H1 (cell line): ENCODE measurements at regions not wholly inside any gene's neighbourhood (a gene's known extent, or its start where the extent isn't known, plus 50 kb on each side); places are given as distances from the start of the nearest gene placed in this dataset.

Experiments used
- CTCF ChIA-PET: fragments of 300-600 bp; sonication (Branson Sonifier 250); formaldehyde crosslinking; loops from one replicate; lab custom pipeline; 2021; ENCODE audit not compliant: partially characterized antibody; lab: Charles Lee
- POLR2A ChIA-PET: fragments of 300-600 bp; sonication (Branson Sonifier 250); formaldehyde crosslinking; loops from one replicate; lab custom pipeline; 2021; ENCODE audit warnings: inconsistent platforms; ENCODE audit not compliant: partially characterized antibody; lab: Charles Lee
- DNase-seq, 2 experiments: peaks; one replicate each; pipeline versions ENCODE4 v3.0.0 to v3.0.0-alpha.2; 2010 to 2022; ENCODE audit warnings: low spot score in 2 of 2, low read depth in 1 of 2, mixed read lengths in 1 of 2
- FAIRE-seq: peaks from 2 replicates; lab custom pipeline; 2011; peaks lifted over from hg19 to GRCh38; lab: Jason Lieb, UNC
- H2AFZ ChIP-seq: 2 replicates; pipeline ENCODE4 v1.8.1; 2012; ENCODE audit warnings: low read length, inconsistent platforms
- H2AK5ac ChIP-seq: 2 replicates; pipeline ENCODE4 v1.6.1; 2013; ENCODE audit warnings: low read depth, low read length
- H2BK120ac ChIP-seq: replicated peaks from 2 replicates; pipeline ENCODE3; 2013; ENCODE audit warnings: low read depth, low read length, inconsistent platforms
- H2BK12ac ChIP-seq: 2 replicates; pipeline ENCODE4 v1.6.1; 2013; ENCODE audit warnings: low read depth, low read length
- H2BK15ac ChIP-seq: 2 replicates; pipeline ENCODE4 v1.6.1; 2013; ENCODE audit warnings: low read length
- H2BK20ac ChIP-seq: 2 replicates; pipeline ENCODE4 v1.6.1; 2013; ENCODE audit warnings: low read length
- H2BK5ac ChIP-seq: 2 replicates; pipeline ENCODE4 v1.6.1; 2013; ENCODE audit warnings: low read depth, low read length
- H3K14ac ChIP-seq: 2 replicates; pipeline ENCODE4 v1.6.1; 2013; ENCODE audit warnings: inconsistent platforms; ENCODE audit not compliant: insufficient read length
- H3K18ac ChIP-seq: 2 replicates; pipeline ENCODE4 v1.6.1; 2013; ENCODE audit warnings: low read length; ENCODE audit errors: extremely low read depth
- H3K23ac ChIP-seq: 2 replicates; pipeline ENCODE4 v1.6.1; 2013; ENCODE audit warnings: inconsistent platforms; ENCODE audit not compliant: insufficient read length
- H3K23me2 ChIP-seq: 2 replicates; pipeline ENCODE4 v1.6.1; 2013; ENCODE audit warnings: low read depth, low read length
- H3K27ac ChIP-seq: 2 replicates; pipeline ENCODE4 v1.6.1; 2011; ENCODE audit warnings: low read depth, low read length, inconsistent platforms
- H3K27me3 ChIP-seq, 4 experiments: replicated peaks in 1 of 4; 1 replicate in 1 of 4; 2 replicates in 3 of 4; pipeline versions ENCODE4 v1.6.1 to v1.8.1; 2011 to 2013; ENCODE audit warnings: low read length in 3 of 4, mild to moderate bottlenecking in 3 of 4, inconsistent platforms in 2 of 4, mixed read lengths in 2 of 4, moderate library complexity in 1 of 4; ENCODE audit not compliant: control insufficient read depth in 3 of 4, insufficient read depth in 3 of 4; ENCODE audit errors: extremely low read depth in 1 of 4
- H3K36me3 ChIP-seq, 4 experiments: 2 replicates each; pipeline versions ENCODE4 v1.6.1 to v1.8.1; 2011 to 2013; ENCODE audit warnings: mild to moderate bottlenecking in 4 of 4, low read length in 3 of 4, moderate library complexity in 2 of 4, control low read depth in 1 of 4, inconsistent platforms in 1 of 4; ENCODE audit not compliant: insufficient read depth in 4 of 4, control insufficient read depth in 2 of 4
- H3K4ac ChIP-seq: replicated peaks from 2 replicates; pipeline ENCODE3; 2013; ENCODE audit warnings: low read length, low read depth, mixed read lengths, inconsistent platforms; ENCODE audit not compliant: insufficient read length
- H3K4me1 ChIP-seq, 4 experiments: replicated peaks in 1 of 4; 1 replicate in 1 of 4; 2 replicates in 3 of 4; pipeline versions ENCODE4 v1.6.1 to v1.8.1; 2011 to 2013; ENCODE audit warnings: low read length in 3 of 4, inconsistent platforms in 2 of 4, mixed read lengths in 1 of 4; ENCODE audit not compliant: insufficient read depth in 4 of 4, control insufficient read depth in 3 of 4
- H3K4me2 ChIP-seq, 2 experiments: 2 replicates each; pipeline versions ENCODE4 v1.6.1 to v1.8.1; 2011 to 2013; ENCODE audit warnings: low read depth in 2 of 2, low read length in 2 of 2, control low read depth in 1 of 2, inconsistent platforms in 1 of 2, mild to moderate bottlenecking in 1 of 2; ENCODE audit not compliant: insufficient read depth in 1 of 2
- H3K4me3 ChIP-seq, 4 experiments: fragments of 200-600, 300-600 bp in 1 of 4; sonication (generic), shearing (Covaris generic), sonication (Bioruptor Twin) in 1 of 4; 2 replicates each; pipeline versions ENCODE4 v1.5.1 to v1.8.1; 2011 to 2016; ENCODE audit warnings: low read length in 4 of 4, low read depth in 3 of 4, control low read depth in 2 of 4, inconsistent platforms in 2 of 4, mild to moderate bottlenecking in 2 of 4, mixed read lengths in 1 of 4, moderate library complexity in 1 of 4; ENCODE audit not compliant: insufficient read depth in 2 of 4; ENCODE audit errors: extremely low read depth in 1 of 4
- H3K56ac ChIP-seq: replicated peaks from 2 replicates; pipeline ENCODE3; 2013; ENCODE audit warnings: low read depth, mild to moderate bottlenecking, mixed read lengths, low read length, inconsistent platforms; ENCODE audit not compliant: insufficient read length
- H3K79me1 ChIP-seq: 2 replicates; pipeline ENCODE4 v1.6.1; 2013; ENCODE audit warnings: low read depth, low read length, control low read depth
- H3K79me2 ChIP-seq, 2 experiments: 2 replicates each; pipeline versions ENCODE4 v1.6.1 to v1.8.1; 2012 to 2013; ENCODE audit warnings: low read length in 2 of 2, mild to moderate bottlenecking in 2 of 2, inconsistent platforms in 1 of 2; ENCODE audit not compliant: insufficient read depth in 2 of 2, control insufficient read depth in 1 of 2
- H3K9ac ChIP-seq, 4 experiments: replicated peaks in 1 of 4; 1 replicate in 1 of 4; 2 replicates in 3 of 4; pipeline versions ENCODE4 v1.6.1 to v1.8.1; 2011 to 2013; ENCODE audit warnings: low read depth in 3 of 4, low read length in 3 of 4, control low read depth in 2 of 4, mild to moderate bottlenecking in 2 of 4, moderate library complexity in 2 of 4, inconsistent platforms in 1 of 4; ENCODE audit errors: extremely low read depth in 1 of 4
- H3K9me3 ChIP-seq, 2 experiments: 2 replicates each; pipeline versions ENCODE4 v1.6.1 to v1.8.1; 2012 to 2013; ENCODE audit warnings: mild to moderate bottlenecking in 2 of 2, moderate library complexity in 2 of 2, control low read depth in 1 of 2, inconsistent platforms in 1 of 2, low read depth in 1 of 2, low read length in 1 of 2, mixed read lengths in 1 of 2; ENCODE audit not compliant: insufficient read depth in 2 of 2
- H4K20me1 ChIP-seq, 2 experiments: replicated peaks in 1 of 2; 2 replicates each; pipeline versions ENCODE3 to v1.8.1; 2011 to 2013; ENCODE audit warnings: inconsistent platforms in 2 of 2, low read length in 2 of 2, mild to moderate bottlenecking in 1 of 2; ENCODE audit not compliant: insufficient read depth in 2 of 2, control insufficient read depth in 1 of 2
- H4K5ac ChIP-seq: 2 replicates; pipeline ENCODE4 v1.6.1; 2013; ENCODE audit warnings: low read length, low read depth, mixed read lengths, inconsistent platforms; ENCODE audit not compliant: insufficient read length
- H4K8ac ChIP-seq: 2 replicates; pipeline ENCODE4 v1.8.0; 2013; ENCODE audit warnings: mild to moderate bottlenecking, moderate library complexity, low read length, inconsistent platforms; ENCODE audit not compliant: insufficient read depth; ENCODE audit errors: extremely low read depth
- H4K91ac ChIP-seq: replicated peaks from 2 replicates; pipeline ENCODE3; 2013; ENCODE audit warnings: low read length, mixed read lengths, inconsistent platforms; ENCODE audit not compliant: insufficient read length
- PHF8 ChIP-seq: fragments of 200-600 bp; sonication (generic); conservative IDR thresholded peaks from 2 replicates; pipeline ENCODE4 v1.7.1; 2012; ENCODE audit warnings: low read depth, mild to moderate bottlenecking, inconsistent platforms, low read length, moderate library complexity
- POU5F1 ChIP-seq: IDR thresholded peaks from 2 replicates; pipeline ENCODE4 v1.6.1; 2011; ENCODE audit warnings: low read depth, mild to moderate bottlenecking, low read length, moderate library complexity
- RFX5 ChIP-seq: IDR thresholded peaks from 2 replicates; pipeline ENCODE4 v1.6.1; 2011; ENCODE audit warnings: low read depth, low read length, improper control_type of control experiment, borderline replicate concordance
- SAP30 ChIP-seq: fragments of 300-600 bp; sonication (generic); IDR thresholded peaks from 2 replicates; pipeline ENCODE4 v1.7.1; 2012; ENCODE audit warnings: low read length, moderate library complexity, mild to moderate bottlenecking, inconsistent platforms; ENCODE audit not compliant: insufficient read depth, insufficient replicate concordance
- SUZ12 ChIP-seq: fragments of 200-600 bp; sonication (generic); IDR thresholded peaks from 2 replicates; pipeline ENCODE4 v1.6.1; 2012; ENCODE audit warnings: mild to moderate bottlenecking, inconsistent platforms, low read length, moderate library complexity, mixed read lengths
- WGBS, 2 experiments: shearing (Covaris generic) in 1 of 2; methylation state at CpG; one replicate each; pipeline versions ENCODE4 v1.1.6 to v1.1.7; 2013 to 2015; ENCODE audit warnings: low lambda C conversion rate in 2 of 2, mixed read lengths in 2 of 2, inconsistent platforms in 1 of 2, low coverage in 1 of 2, missing lambda C conversion rate in 1 of 2; ENCODE audit not compliant: insufficient replicate concordance in 2 of 2, insufficient coverage in 1 of 2, insufficient read length in 1 of 2; ENCODE audit errors: extremely low coverage in 1 of 2, missing lambda C conversion rate in 1 of 2; 5-methylcytosine and 5-hydroxymethylcytosine counted together
- TF ChIP-seq, protein P1 (sequence below): IDR thresholded peaks from 2 replicates; pipeline ENCODE4 v1.6.1; 2011; ENCODE audit warnings: low read length, improper control_type of control experiment

DNA sequence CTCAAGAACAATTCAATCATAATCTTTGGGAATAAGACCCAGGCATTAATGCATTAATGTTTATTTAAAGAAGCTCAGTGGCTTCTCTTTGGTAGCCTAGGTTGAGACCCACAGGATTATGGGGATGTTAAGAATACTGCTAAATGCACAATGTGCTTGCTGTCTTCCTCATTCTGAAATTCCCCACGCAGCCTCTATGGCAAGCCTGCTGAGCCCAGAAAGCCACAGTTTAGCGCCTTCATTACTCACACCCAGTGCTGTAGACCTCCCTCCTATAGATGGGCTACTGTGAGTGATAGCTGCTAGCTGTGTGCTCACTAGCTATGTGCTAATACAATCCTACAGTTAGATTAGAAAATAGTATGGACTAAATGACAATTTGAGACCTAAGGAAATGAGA, 90.6 kb downstream of the TNFSF13B start:
- Histone ChIP-seq H3K18ac (no peak overlapping the region), H3K79me2 (no peaks in the 10 kb centered on the region), H2BK5ac (no peak overlapping the region), H3K9ac (no peak overlapping the region), H2BK120ac (no peak overlapping the region), H2BK12ac (no peak overlapping the region), H3K9me3 (no peaks in the 10 kb centered on the region), H4K20me1 (no peaks in the 10 kb centered on the region), H2BK15ac (no peak overlapping the region), H3K79me1 (no peaks in the 10 kb centered on the region), H2AFZ (no peak overlapping the region), H3K27me3 (no peaks in the 10 kb centered on the region), H3K27ac (no peak overlapping the region), H4K91ac (no peak overlapping the region), H3K56ac (no peak overlapping the region), H3K4me1 (0 out of 7 replicates have a peak, but pooled peaks cover 0 to 2% (median 0%) of the 10 kb centered on the region in 4 experiments), H3K4ac (no peak overlapping the region), H4K8ac (no peak overlapping the region), H3K14ac (no peak overlapping the region), H3K23ac (no peak overlapping the region), H3K36me3 (no peaks in the 10 kb centered on the region), H3K23me2 (no peaks in the 10 kb centered on the region), H4K5ac (no peak overlapping the region), H3K4me2 (no peak overlapping the region), H2AK5ac (no peak overlapping the region), H3K4me3 (no peak overlapping the region), H2BK20ac (no peak overlapping the region)
- WGBS, 2 experiments: 86% methylated on average over 2 of the region's 2 CpGs; no CpG with 5 or more reads in 1 of the 2 experiments
- TF ChIP-seq RFX5 (no peak), POU5F1 (no peak), SAP30 (no peak), SUZ12 (no peak), PHF8 (no peak)
- TF ChIP-seq, protein P1, sequence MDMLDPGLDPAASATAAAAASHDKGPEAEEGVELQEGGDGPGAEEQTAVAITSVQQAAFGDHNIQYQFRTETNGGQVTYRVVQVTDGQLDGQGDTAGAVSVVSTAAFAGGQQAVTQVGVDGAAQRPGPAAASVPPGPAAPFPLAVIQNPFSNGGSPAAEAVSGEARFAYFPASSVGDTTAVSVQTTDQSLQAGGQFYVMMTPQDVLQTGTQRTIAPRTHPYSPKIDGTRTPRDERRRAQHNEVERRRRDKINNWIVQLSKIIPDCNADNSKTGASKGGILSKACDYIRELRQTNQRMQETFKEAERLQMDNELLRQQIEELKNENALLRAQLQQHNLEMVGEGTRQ: no peak
- ChIA-PET CTCF (interaction anchor here (0.7 to 1.8 kb wide), 4 partner anchors 9 to 36 kb away, joined by 3 to 8 read pairs (median 4); no protein-coding TSS in a partner anchor), POLR2A (no interaction called here)
- DNase-seq: no peak
- no peak for FAIRE-seq
